Trophoblast cell (in vitro differentiated cells and primary cell): ENCODE measurements at regions not wholly inside any gene's neighbourhood (a gene's known extent, or its start where the extent isn't known, plus 50 kb on each side); places are given as distances from the start of the nearest gene placed in this dataset.

Source experiments
- DNase-seq, 2 donors: peaks; one replicate each; pipeline ENCODE4 v3.0.0-alpha.2; 2016
- H2AFZ ChIP-seq: 2 replicates; pipeline ENCODE4 v1.6.1; 2013; ENCODE audit warnings: low read length, moderate library complexity, mild to moderate bottlenecking; ENCODE audit not compliant: insufficient read depth, poor library complexity
- H2AK5ac ChIP-seq: 2 replicates; pipeline ENCODE4 v1.6.1; 2013; ENCODE audit warnings: mild to moderate bottlenecking, low read length
- H2BK120ac ChIP-seq: 2 replicates; pipeline ENCODE4 v1.6.1; 2013; ENCODE audit warnings: low read length, mild to moderate bottlenecking, moderate library complexity; ENCODE audit not compliant: insufficient read depth, poor library complexity
- H2BK12ac ChIP-seq: 2 replicates; pipeline ENCODE4 v1.6.1; 2013; ENCODE audit warnings: mild to moderate bottlenecking, low read length, moderate library complexity
- H2BK5ac ChIP-seq: 2 replicates; pipeline ENCODE4 v1.6.1; 2013; ENCODE audit warnings: low read length, low read depth, moderate library complexity, mild to moderate bottlenecking; ENCODE audit not compliant: poor library complexity
- H3K14ac ChIP-seq: 2 replicates; pipeline ENCODE4 v1.6.1; 2013; ENCODE audit warnings: mild to moderate bottlenecking, low read length
- H3K18ac ChIP-seq: 2 replicates; pipeline ENCODE4 v1.6.1; 2013; ENCODE audit warnings: mild to moderate bottlenecking, low read length
- H3K23ac ChIP-seq: 2 replicates; pipeline ENCODE4 v1.6.1; 2013; ENCODE audit warnings: low read length
- H3K27ac ChIP-seq: 2 replicates; pipeline ENCODE4 v1.5.1; 2013; ENCODE audit warnings: low read depth, mild to moderate bottlenecking, inconsistent platforms, low read length, moderate library complexity
- H3K27me3 ChIP-seq: 2 replicates; pipeline ENCODE4 v1.6.1; 2013; ENCODE audit warnings: inconsistent platforms, mild to moderate bottlenecking, low read length, moderate library complexity; ENCODE audit not compliant: insufficient read depth
- H3K36me3 ChIP-seq, 2 experiments: 1 replicate in 1 of 2; 2 replicates in 1 of 2; pipeline ENCODE4 v1.6.1; 2013; ENCODE audit warnings: low read length in 2 of 2, mild to moderate bottlenecking in 2 of 2, moderate library complexity in 1 of 2; ENCODE audit not compliant: insufficient read depth in 2 of 2, control insufficient read depth in 1 of 2
- H3K4ac ChIP-seq: 2 replicates; pipeline ENCODE4 v1.6.1; 2013; ENCODE audit warnings: low read depth, mild to moderate bottlenecking, low read length, moderate library complexity
- H3K4me1 ChIP-seq, 2 experiments: 1 replicate in 1 of 2; 2 replicates in 1 of 2; pipeline ENCODE4 v1.6.1; 2013; ENCODE audit warnings: low read length in 2 of 2, mild to moderate bottlenecking in 2 of 2, moderate library complexity in 1 of 2; ENCODE audit not compliant: insufficient read depth in 2 of 2, control insufficient read depth in 1 of 2
- H3K4me2 ChIP-seq: 2 replicates; pipeline ENCODE4 v1.6.1; 2013; ENCODE audit warnings: inconsistent platforms, mild to moderate bottlenecking, low read length, moderate library complexity
- H3K4me3 ChIP-seq: 2 replicates; pipeline ENCODE4 v1.5.1; 2013; ENCODE audit warnings: mild to moderate bottlenecking, low read depth, low read length, inconsistent platforms
- H3K79me1 ChIP-seq: one replicate; pipeline ENCODE4 v1.6.1; 2013; ENCODE audit warnings: low read length
- H3K79me2 ChIP-seq: 2 replicates; pipeline ENCODE4 v1.6.1; 2013; ENCODE audit warnings: low read length, mild to moderate bottlenecking; ENCODE audit not compliant: control insufficient read depth, insufficient read depth, poor library complexity
- H3K9ac ChIP-seq: 2 replicates; pipeline ENCODE4 v1.6.1; 2013; ENCODE audit warnings: mild to moderate bottlenecking, low read length
- H3K9me3 ChIP-seq: 2 replicates; pipeline ENCODE4 v1.6.1; 2013; ENCODE audit warnings: low read depth, mild to moderate bottlenecking, control low read depth, inconsistent platforms, low read length; ENCODE audit not compliant: insufficient read depth
- H4K12ac ChIP-seq: 2 replicates; pipeline ENCODE4 v1.6.1; 2013; ENCODE audit warnings: low read depth, mild to moderate bottlenecking, low read length, moderate library complexity
- H4K8ac ChIP-seq: 2 replicates; pipeline ENCODE4 v1.6.1; 2013; ENCODE audit warnings: low read depth, mild to moderate bottlenecking, low read length, moderate library complexity
- H4K91ac ChIP-seq: one replicate; pipeline ENCODE4 v1.6.1; 2013; ENCODE audit warnings: low read depth, mild to moderate bottlenecking, low read length, moderate library complexity
- WGBS: extraction: QIAGEN DNeasy Blood & Tissue Kit; methylation state at CpG from one replicate; pipeline ENCODE4 v1.1.7; 2013; ENCODE audit warnings: missing lambda C conversion rate; ENCODE audit not compliant: insufficient read length, insufficient coverage; ENCODE audit errors: extremely low coverage; 5-methylcytosine and 5-hydroxymethylcytosine counted together

GRCh38 chr15:85858586-85859375 is 64.1 kb upstream of the KLHL25 start:
- Histone ChIP-seq H3K9ac (no peak overlapping the region), H3K18ac (no peak overlapping the region), H3K27ac (no peak overlapping the region), H3K14ac (no peak overlapping the region), H4K8ac (no peak overlapping the region), H2BK120ac (no peak overlapping the region), H3K4me1 (no peaks in the 10 kb centered on the region), H3K4me3 (no peak overlapping the region), H4K12ac (no peak overlapping the region), H2AK5ac (no peak overlapping the region), H3K27me3 (no peaks in the 10 kb centered on the region), H3K4me2 (peak overlapping the region; percentile 20), H3K36me3 (no peaks in the 10 kb centered on the region), H3K23ac (no peak overlapping the region), H3K9me3 (no peaks in the 10 kb centered on the region), H3K4ac (no peak overlapping the region), H2AFZ (no peak overlapping the region), H3K79me1 (no peaks in the 10 kb centered on the region), H2BK12ac (no peak overlapping the region), H3K79me2 (no peaks in the 10 kb centered on the region), H4K91ac (no peak overlapping the region), H2BK5ac (no peak overlapping the region)
- WGBS: no CpG with 5 or more reads among the region's 19 CpGs
- peak; percentile 42 to 76 for DNase-seq

DNA sequence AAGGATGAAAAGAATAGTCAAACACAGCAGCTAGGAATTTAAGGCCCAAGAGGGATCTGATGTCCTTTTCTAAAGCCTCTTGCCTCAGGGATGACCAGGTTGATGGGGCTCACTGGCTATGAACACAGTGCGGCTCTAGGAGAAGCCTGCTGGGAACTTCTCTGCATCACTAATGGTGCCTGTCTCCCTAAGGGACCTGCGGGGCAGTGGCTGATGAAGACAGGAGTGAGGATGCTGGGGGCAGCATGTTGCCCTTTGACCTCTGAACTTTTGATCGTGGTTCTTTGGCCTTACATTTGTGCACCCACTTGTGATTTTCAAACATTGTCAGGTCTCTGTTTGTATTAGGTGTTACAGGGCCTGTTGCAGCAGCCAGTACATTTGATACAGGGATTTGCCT is 64.9 kb upstream of the KLHL25 start:
- no peak overlapping the region for H4K8ac ChIP-seq
- no CpG with 5 or more reads among the region's 3 CpGs for WGBS
- H3K27me3 ChIP-seq: no peaks in the 10 kb centered on the region

DNA sequence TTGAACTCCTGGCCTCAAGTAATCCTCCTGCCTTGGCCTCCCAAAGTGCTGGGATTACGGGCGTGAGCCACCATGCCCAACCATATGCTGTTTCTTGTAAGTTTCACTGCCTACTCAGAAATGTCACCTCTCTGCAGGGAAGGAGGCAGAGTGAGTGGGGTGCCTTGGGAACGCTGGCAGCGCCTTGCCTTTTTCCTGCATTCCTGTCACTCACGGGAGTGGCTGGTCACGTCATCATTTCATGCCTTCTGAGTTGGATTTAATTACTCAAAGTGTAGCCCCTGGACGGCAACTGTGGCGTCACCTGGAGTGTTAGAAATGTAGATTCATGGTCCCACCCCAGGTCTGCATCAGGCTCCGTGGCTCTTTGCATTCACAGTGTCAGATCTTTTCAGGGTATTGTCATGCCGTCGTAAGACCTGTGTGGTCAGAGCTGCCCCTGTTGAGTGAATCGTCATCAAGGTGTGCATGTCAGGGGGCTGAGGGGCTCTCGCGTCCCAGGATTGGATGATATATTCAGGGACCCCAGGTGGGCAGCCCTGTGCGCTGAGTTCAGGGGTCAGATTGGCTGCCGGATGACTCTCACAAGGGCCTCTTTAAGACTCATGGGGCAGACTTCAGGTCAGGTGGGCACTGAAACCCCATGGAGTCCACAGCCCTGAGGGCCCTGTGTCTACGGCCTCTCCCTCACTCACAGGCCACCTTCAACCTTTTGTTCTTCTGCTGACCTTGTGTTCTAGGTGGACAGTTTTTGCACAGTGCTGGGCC is 65.9 kb upstream of the KLHL25 start:
- no peak overlapping the region for H2BK12ac ChIP-seq
- no peak overlapping the region for H2BK120ac ChIP-seq
- no peak overlapping the region for H4K12ac ChIP-seq
- H3K4ac ChIP-seq: no peak overlapping the region
- H3K27ac ChIP-seq: no peak overlapping the region
- no peak overlapping the region for H2AFZ ChIP-seq
- H3K27me3 ChIP-seq: no peaks in the 10 kb centered on the region
- H4K91ac ChIP-seq: no peak overlapping the region
- no peaks in the 10 kb centered on the region for H3K79me2 ChIP-seq
- H3K9me3 ChIP-seq: no peaks in the 10 kb centered on the region
- no peaks in the 10 kb centered on the region for H3K4me1 ChIP-seq
- no peak for DNase-seq
- H3K9ac ChIP-seq: no peak overlapping the region
- no peak overlapping the region for H3K23ac ChIP-seq
- H3K18ac ChIP-seq: no peak overlapping the region
- H2AK5ac ChIP-seq: no peak overlapping the region
- H3K14ac ChIP-seq: no peak overlapping the region
- no peaks in the 10 kb centered on the region for H3K79me1 ChIP-seq
- no CpG with 5 or more reads among the region's 17 CpGs for WGBS
- no peak overlapping the region for H2BK5ac ChIP-seq
- H3K4me2 ChIP-seq: no peak overlapping the region
- no peak overlapping the region for H4K8ac ChIP-seq
- no peak overlapping the region for H3K4me3 ChIP-seq
- no peaks in the 10 kb centered on the region for H3K36me3 ChIP-seq

More for the DNA sequence above, 64.9 kb upstream of the KLHL25 start:
- Histone ChIP-seq H2BK12ac (no peak overlapping the region), H3K14ac (no peak overlapping the region), H3K36me3 (no peaks in the 10 kb centered on the region), H4K12ac (no peak overlapping the region), H3K18ac (no peak overlapping the region), H2BK120ac (no peak overlapping the region), H3K27ac (no peak overlapping the region), H3K4ac (no peak overlapping the region), H3K4me1 (no peaks in the 10 kb centered on the region), H3K23ac (no peak overlapping the region), H3K4me3 (no peak overlapping the region), H3K4me2 (no peak overlapping the region), H4K91ac (no peak overlapping the region), H3K9ac (no peak overlapping the region), H2AFZ (no peak overlapping the region), H2BK5ac (no peak overlapping the region), H3K79me2 (no peaks in the 10 kb centered on the region), H2AK5ac (no peak overlapping the region), H3K9me3 (no peaks in the 10 kb centered on the region), H3K79me1 (no peaks in the 10 kb centered on the region)
- DNase-seq: no peak

DNA sequence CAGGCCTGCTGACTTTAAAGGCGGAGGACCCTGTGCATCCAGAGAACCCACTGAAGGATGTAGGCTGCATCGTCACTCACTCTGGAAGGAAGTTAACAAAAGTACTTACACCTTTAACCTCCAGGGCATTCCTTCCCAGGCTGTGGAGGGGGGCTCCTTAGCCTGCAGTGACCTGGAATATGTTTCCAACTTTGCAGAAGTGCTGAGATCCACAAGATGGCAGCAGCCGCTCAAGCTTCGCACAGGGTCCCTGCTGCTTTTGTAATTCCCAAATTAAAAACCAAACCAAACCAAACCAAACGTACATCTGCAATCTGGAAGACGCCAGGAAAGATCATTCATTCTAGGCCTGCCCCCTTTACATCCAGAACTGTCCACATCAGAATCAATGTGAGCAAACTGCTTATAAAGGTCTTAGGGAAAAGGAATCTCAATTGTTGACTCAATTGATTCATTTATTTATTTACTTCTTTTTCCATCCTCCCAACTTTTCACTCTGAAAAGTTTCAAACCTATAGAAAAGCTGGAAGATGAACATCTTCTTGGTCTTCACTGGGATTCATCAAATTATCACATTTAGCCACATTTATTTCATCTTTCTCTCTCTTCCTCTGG is 70.5 kb upstream of the KLHL25 start:
- H2AFZ ChIP-seq: no peak overlapping the region
- H2BK5ac ChIP-seq: no peak overlapping the region
- no peak overlapping the region for H4K8ac ChIP-seq
- no peak overlapping the region for H4K91ac ChIP-seq
- H3K4me1 ChIP-seq: no peaks in the 10 kb centered on the region
- H3K18ac ChIP-seq: no peak overlapping the region
- no CpG with 5 or more reads among the region's 6 CpGs for WGBS
- no peak overlapping the region for H3K4me2 ChIP-seq
- H3K27ac ChIP-seq: no peak overlapping the region
- H3K79me1 ChIP-seq: no peaks in the 10 kb centered on the region
- no peaks in the 10 kb centered on the region for H3K27me3 ChIP-seq
- H3K36me3 ChIP-seq: no peaks in the 10 kb centered on the region
- no peak overlapping the region for H2BK12ac ChIP-seq
- no peaks in the 10 kb centered on the region for H3K79me2 ChIP-seq
- H2AK5ac ChIP-seq: no peak overlapping the region
- no peak overlapping the region for H4K12ac ChIP-seq
- peak in 1 of 2 donors; percentile 49 for DNase-seq
- H3K4me3 ChIP-seq: no peak overlapping the region
- no peak overlapping the region for H2BK120ac ChIP-seq
- no peak overlapping the region for H3K4ac ChIP-seq
- no peak overlapping the region for H3K23ac ChIP-seq
- H3K14ac ChIP-seq: no peak overlapping the region
- no peak overlapping the region for H3K9ac ChIP-seq
- no peaks in the 10 kb centered on the region for H3K9me3 ChIP-seq
